EH (cell line): ENCODE measurements at regions not wholly inside any gene's neighbourhood (a gene's known extent, or its start where the extent isn't known, plus 50 kb on each side); places are given as distances from the start of the nearest gene placed in this dataset.
A peak's percentile ranks its signal among the peaks of the same experiment; 100 is the strongest.
"Not testable (repeated sequence)": the region's sequence is repeated elsewhere in the genome, so short reads cannot be mapped to it uniquely, and the experiment has no call there.

Experiments
- DNase-seq: peaks from one replicate; pipeline ENCODE4 v3.0.0-alpha.2; 2015; ENCODE audit warnings: low read depth

DNA sequence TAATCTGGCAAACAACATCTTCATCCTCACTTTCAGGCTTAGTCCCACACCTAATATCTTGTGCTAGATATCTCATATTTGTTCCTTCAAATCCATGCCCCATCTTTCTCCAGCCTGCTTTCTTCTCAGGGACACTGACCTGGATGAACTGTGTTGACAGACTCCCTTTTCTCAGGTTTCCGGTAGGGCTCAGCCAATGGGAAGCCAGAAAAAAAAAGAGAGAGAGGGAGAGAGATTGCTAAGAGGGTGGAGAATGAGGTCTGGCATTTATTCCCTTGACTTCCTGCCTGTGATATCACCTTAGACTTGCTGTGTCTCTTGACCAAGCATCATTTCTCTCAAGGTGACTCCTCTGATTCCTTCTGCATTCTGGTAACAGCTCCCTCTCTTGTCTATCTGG is 145.6 kb upstream of the ABI3BP start:
- no peak for DNase-seq

DNA sequence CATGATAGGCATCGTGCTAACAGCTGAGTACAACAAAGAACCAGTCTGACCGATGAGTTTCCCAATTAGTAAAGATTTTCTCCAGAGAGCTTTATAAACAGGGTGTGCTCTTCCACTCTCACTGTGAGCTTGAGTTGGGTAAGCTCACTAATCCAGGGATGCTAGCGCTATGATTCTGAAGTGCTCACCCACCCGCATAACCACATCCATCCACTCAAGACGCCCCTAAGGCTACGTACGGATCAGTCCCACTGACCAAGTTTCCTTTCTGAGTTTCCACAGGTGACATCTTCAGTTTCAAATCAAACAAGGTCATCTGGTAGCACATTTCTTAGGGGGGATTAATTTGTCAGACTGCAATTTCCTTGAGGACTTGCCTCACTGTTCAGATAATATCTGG is 141.1 kb upstream of the ABI3BP start:
- no peak for DNase-seq

DNA sequence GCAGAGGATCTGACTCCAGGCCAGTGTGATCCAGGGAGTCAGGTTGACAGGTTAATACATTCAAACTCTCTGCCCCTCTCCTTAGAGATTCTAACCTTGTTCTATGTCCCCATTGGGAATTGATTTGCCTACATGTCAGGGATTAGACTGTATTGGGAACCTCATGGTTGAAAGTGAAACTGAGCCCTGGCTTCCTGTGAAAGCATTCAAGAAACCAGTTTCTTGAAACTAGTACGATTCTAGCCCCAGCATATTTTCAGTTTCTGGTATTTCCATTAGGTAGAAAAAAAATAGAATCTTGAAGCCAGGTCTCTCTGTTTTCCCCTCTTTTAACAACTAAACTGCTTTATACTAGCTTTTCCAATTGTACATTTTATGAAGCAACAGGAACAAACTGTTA is 140.4 kb upstream of the ABI3BP start:
- no peak for DNase-seq

DNA sequence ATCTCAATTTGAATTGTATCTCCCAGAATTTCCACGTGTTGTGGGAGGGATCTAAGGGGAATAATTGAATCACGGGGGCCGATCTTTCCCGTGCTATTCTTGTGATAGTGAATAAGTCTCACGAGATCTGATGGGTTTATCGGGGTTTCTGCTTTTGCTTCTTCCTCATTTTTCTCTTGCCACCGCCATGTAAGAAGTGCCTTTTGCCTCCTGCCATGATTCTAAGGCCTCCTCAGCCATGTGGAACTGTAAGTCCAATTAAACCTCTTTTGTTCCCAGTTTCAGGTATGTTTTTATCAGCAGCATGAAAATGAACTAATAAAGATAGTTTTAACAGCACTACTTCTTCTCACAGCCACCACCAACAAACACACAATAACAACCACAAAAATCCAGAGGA is 140.0 kb upstream of the ABI3BP start:
- DNase-seq = not testable (repeated sequence)

DNA sequence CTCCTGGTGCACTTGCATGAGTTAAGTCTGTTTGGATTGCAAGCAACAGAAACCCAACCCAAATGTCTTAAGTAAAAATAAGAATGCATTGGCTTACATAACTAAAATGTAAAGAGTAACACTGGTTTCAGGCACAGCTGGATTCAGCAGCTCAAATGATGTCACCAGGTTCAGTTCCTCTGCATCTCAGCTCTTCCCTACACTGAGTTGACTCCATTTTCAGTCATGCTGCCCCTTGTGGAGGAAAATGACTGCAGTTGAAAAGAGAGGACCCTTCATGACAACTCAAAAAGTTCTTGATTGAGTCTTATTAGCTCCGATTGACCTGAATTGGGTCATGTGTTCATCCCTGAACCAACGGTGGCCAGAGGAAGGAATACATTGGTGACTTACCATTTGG is 138.5 kb upstream of the ABI3BP start:
- no peak for DNase-seq

DNA sequence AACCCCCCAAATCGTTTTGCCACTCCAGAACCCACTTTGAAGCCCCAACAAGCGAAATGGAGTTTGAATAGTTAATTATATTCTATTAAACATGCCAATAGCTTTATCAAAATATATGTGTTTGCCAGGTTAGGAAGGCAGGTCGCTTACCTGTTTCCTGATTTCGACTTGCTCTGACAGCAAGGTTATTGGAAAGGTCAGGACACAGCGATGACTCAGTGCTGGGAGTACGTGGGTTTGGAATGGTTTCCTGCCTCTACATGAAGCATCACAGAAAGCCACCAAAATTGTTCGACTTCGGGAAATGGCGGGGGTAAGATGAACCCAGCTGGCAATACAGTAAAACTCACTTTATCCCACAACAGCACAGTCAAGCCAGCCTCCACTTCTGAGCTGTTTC is 135.6 kb upstream of the ABI3BP start:
- DNase-seq = no peak

DNA sequence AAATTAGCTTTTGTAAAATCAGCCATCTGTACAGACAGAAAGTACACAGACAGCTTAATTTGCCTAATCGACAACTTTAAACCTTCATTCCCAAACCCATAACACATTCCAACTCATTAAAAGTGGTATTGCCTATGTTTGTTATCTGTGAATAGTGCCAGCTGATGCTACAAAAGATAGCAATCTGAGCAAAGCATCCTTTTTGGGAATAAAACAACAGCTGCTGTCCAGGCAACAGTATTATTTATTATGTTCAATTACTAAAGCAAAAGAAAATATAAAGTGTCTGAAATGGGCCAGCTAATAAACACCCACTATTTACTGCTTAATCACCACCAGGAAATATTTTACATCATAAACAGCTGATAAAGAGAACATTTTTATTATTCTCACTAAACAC is 134.8 kb upstream of the ABI3BP start:
- DNase-seq = peak; percentile 38

DNA sequence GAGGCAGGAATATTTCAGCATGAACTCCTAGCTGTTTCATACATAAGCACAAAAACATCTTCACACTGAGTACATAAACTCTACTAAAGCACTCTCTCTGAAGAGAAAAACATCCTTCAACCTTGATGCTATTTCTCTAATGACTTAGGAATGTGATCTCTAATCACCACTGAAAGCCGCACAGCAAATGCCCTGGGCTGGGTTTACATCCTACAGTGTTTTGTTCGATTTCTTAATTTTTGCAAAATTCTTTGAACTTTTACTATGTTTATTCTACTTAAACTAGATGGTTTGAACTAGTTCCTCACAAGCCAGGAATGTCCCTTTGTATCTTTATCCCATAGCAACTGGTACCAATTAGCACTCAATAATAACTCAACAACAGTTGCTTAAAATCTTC is 130.9 kb upstream of the ABI3BP start:
- peak; percentile 72 for DNase-seq

DNA sequence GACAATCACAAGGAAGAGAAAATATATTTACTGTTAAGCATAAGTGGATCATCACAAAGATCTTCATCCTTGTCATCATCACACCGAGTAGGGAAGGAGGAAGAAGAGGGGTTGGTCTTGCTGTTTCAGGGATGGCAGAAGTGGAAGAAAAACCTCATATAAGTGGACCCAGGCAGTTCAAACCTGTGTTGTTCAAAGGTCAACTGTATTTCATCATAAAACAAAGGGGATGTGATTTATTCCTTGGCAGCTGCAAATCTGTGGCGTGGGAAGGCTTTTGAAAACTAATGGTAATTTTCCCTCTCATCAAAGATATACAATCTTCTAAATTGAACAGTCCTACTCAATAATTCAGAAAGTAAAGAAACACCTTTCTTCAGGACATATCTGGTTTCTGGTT is 129.9 kb upstream of the ABI3BP start:
- no peak for DNase-seq

DNA sequence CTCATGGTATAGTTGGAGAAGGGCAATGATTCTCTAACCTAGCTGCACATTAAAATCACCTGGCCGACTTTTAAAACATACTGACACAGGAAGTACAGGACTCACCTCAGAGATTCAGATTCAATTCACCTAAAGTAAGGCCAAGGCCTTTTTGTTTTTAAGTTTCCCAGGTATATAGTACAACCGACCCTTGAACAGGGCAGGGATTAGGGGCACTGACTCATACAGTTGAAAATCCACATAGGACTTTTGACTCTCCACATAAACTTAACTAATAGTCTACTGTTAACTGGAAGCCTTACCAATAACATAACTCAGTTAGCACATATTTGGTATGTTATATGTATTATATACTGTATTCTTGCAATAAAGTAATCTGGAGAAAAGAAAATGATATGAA is 129.5 kb upstream of the ABI3BP start:
- no peak for DNase-seq

DNA sequence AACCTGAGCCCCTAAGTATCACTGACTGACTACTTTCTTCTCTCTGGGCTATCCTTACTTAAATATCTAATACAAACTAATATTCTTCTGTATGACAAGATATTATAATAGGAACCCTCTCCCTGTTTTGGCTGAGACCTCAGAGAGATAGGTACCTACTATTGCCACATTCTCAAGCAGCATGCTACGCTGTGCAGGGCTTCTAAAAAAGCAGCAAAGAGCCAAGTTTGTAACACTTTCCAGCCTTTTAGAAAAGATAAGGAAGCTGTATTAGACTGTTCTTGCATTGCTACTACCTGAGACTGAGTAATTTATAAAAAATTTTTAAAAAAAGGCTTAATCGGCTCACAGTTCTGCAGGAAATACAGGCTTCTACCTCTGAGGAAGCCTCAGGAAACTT is 126.8 kb upstream of the ABI3BP start:
- DNase-seq = no peak

DNA sequence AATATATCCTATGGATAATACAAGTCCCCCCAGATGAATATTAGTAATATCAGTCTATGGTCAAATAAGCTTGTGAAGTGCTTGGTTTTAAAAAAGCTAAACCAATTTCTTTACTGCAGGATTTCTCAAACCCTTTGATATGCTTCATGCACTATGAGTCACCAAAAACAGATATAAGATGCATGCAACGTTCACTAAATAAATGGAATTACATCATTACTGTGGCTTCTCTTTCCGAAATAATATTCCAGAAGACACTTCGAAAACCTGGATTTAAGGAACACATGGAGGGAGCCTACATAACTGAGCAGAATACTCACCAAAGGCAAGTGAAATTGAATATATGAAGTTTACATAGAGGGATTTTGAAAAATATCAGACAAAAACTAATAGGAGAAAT is 126.3 kb upstream of the ABI3BP start:
- DNase-seq = peak; percentile 76

DNA sequence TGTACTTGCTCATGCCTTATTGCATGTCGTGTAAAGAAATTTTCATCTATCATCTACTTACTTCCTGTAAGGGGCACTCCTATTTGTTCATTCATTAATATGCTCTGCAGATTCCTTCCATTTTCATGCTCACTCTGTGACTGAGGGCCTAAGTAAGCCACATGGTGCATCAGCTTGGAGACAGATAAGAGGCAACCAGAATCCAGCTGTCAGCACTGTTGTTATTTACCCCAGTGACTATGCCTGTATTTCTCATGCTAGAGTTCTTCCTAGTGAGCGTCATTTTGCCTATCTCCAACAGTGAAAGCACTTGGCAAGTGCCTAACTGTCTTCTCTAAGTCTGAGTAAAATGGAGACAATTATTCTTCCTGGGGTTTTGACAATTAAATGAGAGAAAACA is 124.8 kb upstream of the ABI3BP start:
- no peak for DNase-seq

DNA sequence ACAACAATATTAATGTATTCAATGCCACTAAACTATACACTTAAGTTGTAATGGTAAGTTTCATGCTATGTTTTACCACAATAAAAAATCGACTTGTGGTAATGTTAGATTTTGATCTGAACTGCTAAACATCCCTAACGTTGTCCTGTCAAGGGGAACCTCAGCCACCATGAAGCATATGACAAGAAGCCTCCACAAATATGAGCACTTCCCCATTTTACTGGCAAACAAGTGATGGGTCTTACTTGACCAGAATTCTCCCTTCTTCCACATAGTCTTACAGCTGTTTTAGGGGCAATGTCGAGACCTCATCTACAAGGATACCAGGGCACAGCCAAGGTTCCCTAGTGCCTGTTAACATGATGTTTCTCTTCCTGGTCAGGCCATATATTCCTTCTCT is 124.2 kb upstream of the ABI3BP start:
- no peak for DNase-seq

DNA sequence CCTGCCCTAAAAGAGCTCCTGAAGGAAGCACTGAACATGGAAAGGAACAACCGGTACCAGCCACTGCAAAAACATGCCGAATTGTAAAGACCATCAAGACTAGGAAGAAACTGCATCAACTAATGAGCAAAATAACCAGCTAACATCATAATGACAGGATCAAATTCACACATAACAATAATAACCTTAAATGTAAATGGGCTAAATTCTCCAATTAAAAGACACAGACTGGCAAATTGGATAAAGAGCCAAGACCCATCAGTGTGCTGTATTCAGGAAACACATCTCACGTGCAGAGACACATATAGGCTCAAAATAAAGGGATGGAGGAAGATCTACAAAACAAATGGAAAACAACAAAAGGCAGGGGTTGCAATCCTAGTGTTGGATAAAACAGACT is 117.1 kb upstream of the ABI3BP start:
- not testable (repeated sequence) for DNase-seq

DNA sequence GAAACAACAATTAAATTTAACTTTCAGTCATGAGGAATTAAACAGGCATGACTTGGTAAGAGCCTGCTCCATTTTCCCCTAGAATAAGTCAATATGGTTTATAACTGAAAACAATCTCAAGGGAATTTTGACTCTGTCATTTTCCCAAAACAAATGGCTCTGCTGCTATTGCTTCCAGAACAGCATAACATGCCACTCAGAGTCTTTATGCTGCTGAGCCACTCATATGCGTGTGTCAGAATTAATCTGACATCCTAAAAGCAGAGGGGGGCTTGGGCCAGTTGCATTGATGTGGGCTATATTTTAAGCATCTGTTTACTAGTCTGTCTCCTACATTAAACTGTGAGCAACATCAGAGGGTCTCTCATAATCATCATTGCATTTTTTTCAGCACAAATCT is 111.1 kb upstream of the ABI3BP start:
- DNase-seq = no peak

DNA sequence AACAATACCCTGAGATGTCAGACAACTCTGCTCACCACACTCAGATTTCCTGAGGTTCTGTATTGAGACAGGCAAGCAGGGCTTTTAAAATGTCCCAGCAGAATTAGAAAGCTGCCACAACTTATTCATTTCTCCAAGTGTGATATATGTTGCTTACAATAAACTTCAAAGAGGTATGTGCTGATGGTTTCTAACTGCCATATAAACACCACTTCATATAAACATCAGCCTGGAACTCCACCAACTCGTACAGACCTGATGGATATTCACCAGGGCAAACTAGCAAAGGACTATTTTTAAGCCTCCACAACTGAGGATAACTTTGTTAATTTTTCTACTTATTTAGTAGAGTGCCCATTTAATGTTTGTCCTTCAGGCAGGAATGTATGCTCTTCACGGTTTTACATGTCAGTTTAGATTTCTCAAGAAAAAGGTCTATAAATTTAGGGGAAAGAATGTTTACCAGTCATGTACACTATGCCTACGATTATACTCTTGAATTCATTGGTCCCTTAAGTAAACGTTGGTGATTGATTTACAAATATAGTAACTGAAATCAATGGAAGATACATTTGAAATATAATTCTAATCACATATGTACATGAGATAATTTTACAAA is 109.6 kb upstream of the ABI3BP start:
- peak; percentile 31 for DNase-seq

DNA sequence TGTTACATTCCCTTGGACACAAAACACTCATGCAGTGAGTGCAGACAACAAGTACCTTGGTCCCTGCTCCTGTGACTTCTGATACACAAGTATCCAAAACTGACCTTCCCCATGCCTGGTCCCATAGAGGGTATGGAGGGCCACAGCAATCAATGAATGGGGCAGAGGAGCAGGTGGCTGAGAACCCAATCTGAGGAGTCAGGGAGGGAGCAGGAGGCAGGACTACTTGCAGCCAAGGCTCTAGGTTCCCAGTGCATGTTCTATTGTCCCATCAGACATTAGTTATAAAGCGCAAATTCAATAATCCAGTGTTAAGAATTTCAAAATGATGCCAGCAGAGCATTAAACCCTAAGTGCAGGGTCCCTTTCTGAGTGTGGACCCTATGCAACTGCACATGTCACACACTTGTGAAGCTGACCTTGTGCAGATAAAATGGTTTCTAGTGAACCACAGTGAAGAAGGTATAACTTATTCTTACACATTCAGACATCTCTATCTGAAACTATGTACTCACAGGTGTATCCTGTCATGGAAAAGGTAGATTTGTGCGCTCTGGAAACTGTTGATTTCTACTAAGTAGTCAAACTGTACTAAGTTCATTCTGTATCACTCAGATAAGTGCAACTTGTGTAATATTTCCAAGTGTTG is 107.3 kb upstream of the ABI3BP start:
- no peak for DNase-seq

DNA sequence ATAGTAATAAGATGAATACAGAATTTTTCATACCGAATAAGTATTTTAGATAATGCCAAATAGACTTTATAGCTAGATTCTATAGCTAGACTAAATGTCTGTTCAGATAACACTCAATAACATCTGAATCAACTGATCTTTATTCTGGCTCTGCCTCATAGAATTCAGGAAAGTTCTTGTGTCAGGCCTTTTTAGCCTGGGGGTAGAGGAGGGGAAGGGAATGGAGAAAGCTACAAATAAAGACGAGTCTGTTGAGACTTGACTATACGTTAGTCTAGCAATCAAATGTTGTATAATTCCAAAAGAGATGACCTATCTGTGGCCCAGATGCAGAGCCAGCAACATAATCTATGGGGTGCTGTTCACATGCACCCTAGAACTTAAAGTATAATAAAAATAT is 106.6 kb upstream of the ABI3BP start:
- no peak for DNase-seq

DNA sequence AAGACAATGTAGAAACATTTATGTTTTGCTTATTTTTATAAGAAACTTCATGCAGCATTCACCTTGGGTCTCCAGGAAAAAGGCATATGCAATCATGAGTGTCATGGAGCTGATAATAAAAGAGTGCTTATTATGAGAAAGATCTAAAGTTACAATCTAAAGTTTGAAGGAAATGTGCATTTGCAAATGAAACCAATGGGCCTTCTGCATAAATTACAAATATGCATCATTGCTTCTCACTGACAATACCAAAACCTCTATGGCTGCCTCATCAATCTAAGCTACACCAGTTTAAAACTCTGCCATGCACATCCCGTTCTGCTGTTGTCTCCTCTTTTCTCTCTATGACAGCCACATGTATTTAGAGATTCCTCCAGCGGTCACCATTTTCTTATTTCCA is 103.2 kb upstream of the ABI3BP start:
- DNase-seq = no peak

DNA sequence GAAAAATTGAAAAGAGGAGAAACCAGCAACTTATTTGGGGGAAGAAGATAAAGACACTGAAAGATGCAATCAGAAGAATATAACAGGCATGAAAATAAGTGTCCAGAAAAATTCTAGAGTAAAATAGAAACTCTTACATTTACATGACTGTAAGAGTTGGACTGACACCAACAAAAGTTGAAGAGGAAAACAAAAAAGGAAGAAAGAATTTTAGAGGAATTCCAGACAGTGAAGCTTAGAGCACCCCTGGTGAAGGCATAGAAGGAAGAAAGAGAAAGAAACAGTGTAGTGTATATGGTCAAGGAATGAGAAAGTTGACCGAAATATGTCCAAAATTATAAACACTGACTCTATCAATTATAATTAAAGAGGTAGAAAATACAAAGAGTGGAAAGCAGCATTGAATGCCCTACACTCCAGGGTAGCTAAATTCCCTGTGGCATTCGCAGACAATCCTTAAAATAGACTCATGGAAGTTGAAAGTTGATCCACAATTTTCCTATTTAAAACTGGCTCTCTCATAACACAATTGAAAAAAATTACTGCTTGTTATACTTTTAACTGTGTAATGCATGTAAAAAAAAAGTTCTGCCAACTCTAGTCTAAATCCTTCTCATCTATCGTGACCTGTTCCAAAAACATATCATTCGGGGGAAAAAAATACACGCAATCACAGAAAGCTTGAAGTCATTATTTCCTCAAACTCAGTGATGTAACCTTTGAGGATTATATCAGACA is 102.6 kb upstream of the ABI3BP start:
- DNase-seq = peak; percentile 60

DNA sequence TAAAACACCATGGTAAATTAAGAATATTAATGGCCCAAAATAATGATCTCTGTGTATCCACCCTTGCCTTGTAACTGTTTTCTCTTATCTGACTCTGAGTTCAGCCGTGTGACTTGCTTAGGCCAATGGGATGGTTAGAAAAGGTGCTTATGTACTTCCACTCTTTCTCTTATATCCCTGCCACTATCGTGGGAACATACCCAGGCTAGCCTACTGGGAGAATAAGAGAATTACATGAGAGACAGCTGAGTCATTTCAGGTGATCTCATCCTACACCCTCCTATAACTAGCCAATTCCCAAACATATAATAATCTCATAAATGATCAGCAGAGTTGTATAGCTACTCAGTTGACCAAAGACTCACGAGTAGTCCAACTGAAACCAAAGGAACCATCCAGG is 98.3 kb upstream of the ABI3BP start:
- peak; percentile 16 for DNase-seq

DNA sequence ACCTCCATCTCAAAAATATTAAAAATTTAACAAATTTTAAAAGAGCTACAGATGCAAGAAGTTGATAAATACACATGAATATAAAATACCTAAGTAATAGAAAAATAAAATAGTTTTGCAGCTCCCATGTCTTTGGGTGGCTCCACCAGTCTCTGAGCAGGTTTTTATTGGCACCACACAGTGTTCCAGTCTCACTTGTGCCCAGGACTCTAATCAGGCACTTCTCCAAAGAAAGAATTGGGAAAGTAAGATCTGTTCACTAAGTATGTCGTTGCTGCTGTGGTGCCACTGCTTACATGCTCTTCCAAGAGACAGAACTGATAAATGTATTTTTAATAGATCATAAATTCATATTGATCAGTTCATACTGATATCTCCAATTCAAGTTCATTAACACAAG is 92.5 kb upstream of the ABI3BP start:
- DNase-seq = no peak

DNA sequence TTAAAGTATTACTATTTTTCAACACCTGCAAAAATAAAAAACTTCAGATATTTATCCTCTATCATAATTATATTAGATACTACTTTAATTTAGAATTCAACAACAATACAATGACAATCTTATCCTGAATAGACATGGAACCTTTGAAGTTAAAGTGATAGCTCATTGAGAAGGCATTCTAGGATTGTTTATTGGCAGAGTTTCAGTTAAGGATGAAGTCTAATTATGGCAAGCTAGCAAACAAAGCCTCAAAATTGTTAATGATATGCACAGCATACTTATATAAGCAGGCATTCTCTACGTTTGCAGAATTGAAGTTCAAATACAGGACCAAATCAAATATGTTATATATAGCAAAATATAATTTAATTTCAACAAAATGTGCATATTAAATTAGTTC is 91.2 kb upstream of the ABI3BP start:
- DNase-seq = peak; percentile 62
